GM13976 (cell line): ENCODE measurements at regions not wholly inside any gene's neighbourhood (a gene's known extent, or its start where the extent isn't known, plus 50 kb on each side); places are given as distances from the start of the nearest gene placed in this dataset.
"Not testable (repeated sequence)": the region's sequence is repeated elsewhere in the genome, so short reads cannot be mapped to it uniquely, and the experiment has no call there.

Source experiments
- DNase-seq: peaks from one replicate; pipeline ENCODE4 v3.0.0; 2012; ENCODE audit warnings: low spot score
- CTCF ChIP-seq: IDR thresholded peaks from 2 replicates; pipeline ENCODE4 v1.5.1; 2012; ENCODE audit warnings: borderline replicate concordance, mild to moderate bottlenecking; ENCODE audit not compliant: insufficient read depth; ENCODE audit errors: extremely low read depth, missing control alignments, control extremely low read depth
- in situ Hi-C: fragments of 300-500 bp; cut with MboI; formaldehyde crosslinking; loops from one replicate; pipeline ENCODE4 v1.12.0; 2022; ENCODE audit warnings: low sequenced_read_pairs, mixed read lengths, inconsistent platforms; ENCODE audit not compliant: unreplicated experiment

DNA sequence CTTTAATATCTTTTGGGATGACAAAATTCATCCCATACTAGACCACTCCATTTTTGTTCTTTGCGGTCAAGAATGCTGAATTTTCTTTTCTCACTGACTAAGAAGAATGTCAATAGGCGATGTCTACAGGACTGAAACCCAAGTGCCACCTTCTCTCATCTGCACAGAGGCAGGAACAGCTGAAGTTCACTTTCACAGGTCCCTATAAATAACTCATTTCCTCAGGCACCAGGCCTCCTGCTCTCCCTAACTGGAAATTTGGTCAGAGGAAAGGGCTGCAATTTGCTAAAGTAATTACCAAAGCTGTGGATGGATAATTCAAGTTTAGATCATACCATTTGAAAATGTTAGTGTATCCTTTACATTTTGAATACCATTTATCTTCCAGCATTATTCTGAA lies 142.9 kb downstream of the DIRAS2 start:
- TF ChIP-seq CTCF = no peak
- DNase-seq = no peak
- in situ Hi-C loops = no loop called here

DNA sequence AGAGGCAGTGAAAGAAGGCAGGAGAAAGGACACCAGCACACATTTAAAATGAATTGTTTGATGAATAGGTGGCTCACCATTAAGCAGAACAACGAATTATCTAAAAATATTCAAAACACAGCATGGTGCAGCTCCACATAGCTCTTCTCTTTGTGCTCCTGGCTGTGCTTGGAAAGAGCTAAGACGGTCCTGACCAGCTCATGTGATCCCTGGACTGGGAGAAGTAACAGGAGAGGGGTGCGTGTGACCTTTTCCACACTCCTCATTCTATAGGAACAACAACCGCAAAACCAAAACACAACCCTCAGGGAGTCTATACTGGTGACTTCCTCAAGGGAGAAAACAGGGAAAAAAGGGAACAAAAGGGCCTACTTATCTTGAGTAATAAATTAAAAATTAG lies 140.5 kb downstream of the DIRAS2 start:
- DNase-seq = no peak
- TF ChIP-seq CTCF = no peak
- in situ Hi-C loops = no loop called here

- DNase-seq = peak; percentile 12
- no peak for TF ChIP-seq CTCF
- in situ Hi-C loops = no loop called here
These were observed 138.1 kb downstream of the DIRAS2 start for GRCh38 chr9:90504486-90504885.

DNA sequence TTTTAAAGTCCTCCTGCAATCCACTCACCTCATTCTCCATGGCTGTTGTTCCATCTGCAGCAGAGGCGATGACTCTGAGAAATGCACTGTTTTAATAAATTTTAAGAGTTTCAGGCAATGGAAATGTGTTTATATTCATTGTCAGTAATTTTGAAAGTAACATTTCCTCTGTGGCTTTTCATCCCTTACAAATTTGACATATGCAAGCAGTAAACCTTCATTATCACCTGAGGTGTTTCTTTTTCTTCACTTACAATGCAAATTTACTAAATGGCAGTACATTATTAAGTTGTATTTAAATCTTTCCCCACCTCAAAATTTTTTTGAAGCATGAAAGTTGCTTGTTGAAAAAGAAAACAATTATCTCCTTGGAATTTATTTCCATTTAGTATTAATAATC lies 136.9 kb downstream of the DIRAS2 start:
- no peak for TF ChIP-seq CTCF
- no peak for DNase-seq
- in situ Hi-C loops = no loop called here

GRCh38 chr9:90506402-90506801 lies 136.2 kb downstream of the DIRAS2 start:
- in situ Hi-C loops, DNase-seq: not testable (repeated sequence)

DNA sequence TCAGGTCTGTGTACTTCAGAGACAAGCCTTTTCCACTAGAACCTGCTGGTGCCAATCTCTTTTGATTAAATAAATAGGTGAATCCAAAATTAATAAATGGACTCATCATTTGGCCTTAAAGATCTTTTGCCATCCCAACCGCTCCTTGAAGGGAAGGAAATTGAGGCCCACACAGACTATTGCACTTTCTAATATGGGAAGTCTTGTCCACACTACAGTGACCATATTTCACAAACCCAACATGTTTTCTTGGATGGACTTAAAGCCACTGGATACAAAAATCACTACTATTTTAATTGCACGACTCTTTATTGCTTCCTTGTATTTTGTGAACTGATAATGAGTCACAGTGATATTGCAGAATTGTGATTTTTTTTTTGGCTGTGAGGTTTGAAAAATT lies 135.0 kb downstream of the DIRAS2 start:
- in situ Hi-C loops = no loop called here
- no peak for DNase-seq
- TF ChIP-seq CTCF = no peak

DNA sequence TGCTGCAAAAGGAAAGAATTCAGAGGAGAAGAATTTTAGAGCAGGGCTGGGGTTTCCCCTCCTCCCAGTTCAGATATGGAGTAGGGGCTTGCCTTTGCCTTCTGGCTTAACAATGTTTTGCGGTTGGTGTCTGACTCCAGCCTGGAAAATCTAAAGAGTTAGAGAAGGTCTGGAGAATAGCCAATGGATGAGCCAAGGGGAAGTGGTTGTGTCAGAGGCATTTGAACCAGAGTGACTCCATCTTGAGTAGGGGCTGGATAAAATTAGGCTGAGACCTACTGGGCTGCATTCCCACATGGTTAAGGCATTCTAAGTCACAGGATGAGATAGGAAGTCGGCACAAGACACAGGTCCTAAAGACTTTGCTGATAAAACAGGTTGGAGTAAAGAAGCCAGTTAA lies 133.7 kb downstream of the DIRAS2 start:
- in situ Hi-C loops = no loop called here
- TF ChIP-seq CTCF = no peak
- no peak for DNase-seq

DNA sequence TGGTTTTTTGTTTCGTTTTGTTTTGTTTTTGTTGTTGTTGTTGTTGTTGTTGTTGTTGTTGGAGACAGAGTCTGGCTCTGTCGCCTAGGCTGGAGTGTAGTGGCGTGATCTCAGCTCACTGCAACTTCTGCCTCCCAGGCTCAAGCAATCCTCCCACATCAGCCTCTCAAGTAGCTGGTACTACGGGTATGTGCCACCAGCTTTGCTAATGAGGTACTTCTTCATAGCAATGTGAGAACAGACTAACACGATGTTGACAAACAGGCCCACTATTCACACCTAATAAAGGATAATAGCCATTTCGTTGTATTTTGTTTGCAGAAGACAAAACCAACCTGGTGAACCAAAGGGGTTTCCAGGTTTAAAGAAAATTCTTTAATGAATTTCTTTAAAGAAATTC lies 130.9 kb downstream of the DIRAS2 start:
- no peak for TF ChIP-seq CTCF
- DNase-seq = no peak
- in situ Hi-C loops = no loop called here
